Muscle of leg (tissue), 3 donors: ENCODE measurements at regions not wholly inside any gene's neighbourhood (a gene's known extent, or its start where the extent isn't known, plus 50 kb on each side); places are given as distances from the start of the nearest gene placed in this dataset.

Source experiments
- DNase-seq: peaks from one replicate; pipeline ENCODE4 v3.0.0; 2013
- H3K27ac ChIP-seq: one replicate; pipeline ENCODE4 v1.5.1; 2013; ENCODE audit warnings: mild to moderate bottlenecking, low read length, control low read depth
- H3K27me3 ChIP-seq: one replicate; pipeline ENCODE4 v1.6.1; 2013; ENCODE audit warnings: low read length; ENCODE audit not compliant: control insufficient read depth, insufficient read depth
- H3K36me3 ChIP-seq: one replicate; pipeline ENCODE4 v1.6.1; 2013; ENCODE audit warnings: low read length; ENCODE audit not compliant: control insufficient read depth, insufficient read depth
- H3K4me1 ChIP-seq: one replicate; pipeline ENCODE4 v1.6.1; 2013; ENCODE audit warnings: low read length; ENCODE audit not compliant: control insufficient read depth, insufficient read depth
- H3K4me3 ChIP-seq: one replicate; pipeline ENCODE4 v1.5.1; 2013; ENCODE audit warnings: low read length, control low read depth
- H3K9me3 ChIP-seq: replicated peaks from 2 replicates; pipeline ENCODE4 v1.6.1; 2013; ENCODE audit warnings: low read depth, low read length; ENCODE audit not compliant: control insufficient read depth
- WGBS: methylation state at CpG from one replicate; pipeline ENCODE4 v1.1.5; 2013; ENCODE audit warnings: missing lambda C conversion rate; ENCODE audit not compliant: insufficient coverage; 5-methylcytosine and 5-hydroxymethylcytosine counted together

DNA sequence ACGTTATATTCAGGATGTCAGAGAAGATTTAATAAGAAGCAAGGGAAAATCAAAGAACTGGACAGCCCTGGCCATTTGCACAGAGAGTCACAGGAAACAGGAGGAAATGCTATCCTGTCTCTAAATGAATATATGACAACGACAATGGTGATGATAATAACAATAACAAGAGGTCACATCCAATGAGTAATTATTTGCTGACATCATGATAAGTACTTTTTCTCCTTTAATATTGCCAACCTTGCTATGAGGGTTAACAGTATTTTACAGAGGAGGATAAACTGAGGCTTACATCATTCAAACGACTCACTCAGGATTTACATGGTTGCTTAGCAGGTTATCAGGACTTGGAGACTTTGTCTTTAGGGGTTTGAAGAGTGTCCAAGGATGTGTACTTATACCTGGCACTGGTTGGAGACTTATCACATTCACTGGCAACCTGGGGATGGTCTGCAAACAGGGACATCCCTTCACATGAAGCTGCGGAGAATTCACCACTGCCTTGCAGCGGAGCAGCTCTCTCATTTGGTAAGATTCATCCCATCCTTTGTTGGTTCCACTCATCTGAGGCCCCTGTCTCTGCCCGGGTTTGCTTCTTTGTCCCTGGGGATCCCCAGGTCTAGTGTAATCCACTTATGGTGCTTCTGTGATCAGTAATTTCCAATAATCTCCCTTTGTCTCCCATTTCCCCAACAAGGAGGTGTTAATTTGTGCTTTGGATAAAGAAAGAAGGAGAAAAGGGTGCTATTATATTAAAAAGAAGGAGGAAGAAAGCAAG lies 637.8 kb downstream of the BCL11B start:
- Histone ChIP-seq H3K27me3 (no peaks in the 10 kb centered on the region), H3K9me3 (no peaks in the 10 kb centered on the region), H3K36me3 (no peaks in the 10 kb centered on the region), H3K4me3 (no peak overlapping the region), H3K27ac (no peak overlapping the region), H3K4me1 (peaks cover 4% of the 10 kb centered on the region)
- WGBS: 71% methylated on average over 2 of the region's 6 CpGs
- DNase-seq: no peak

DNA sequence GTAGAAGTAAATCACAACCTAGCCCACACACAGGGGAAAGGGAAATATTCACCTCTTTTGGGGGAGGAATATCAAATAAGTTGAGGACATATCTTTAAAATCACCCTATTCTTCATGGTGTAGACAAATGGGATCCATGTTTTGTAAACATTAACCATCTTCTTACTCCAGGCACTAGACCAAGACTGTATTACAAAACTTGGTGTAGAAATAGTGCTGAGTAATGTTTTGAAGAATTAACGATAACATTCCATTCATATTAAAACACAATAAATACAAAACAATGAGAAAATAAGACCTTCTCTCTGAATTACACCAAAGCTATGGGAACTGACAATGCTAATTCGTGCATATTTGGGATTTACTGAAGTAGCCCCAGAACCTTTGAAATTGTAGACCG lies 633.6 kb downstream of the BCL11B start:
- Histone ChIP-seq H3K9me3 (no peaks in the 10 kb centered on the region), H3K27ac (no peak overlapping the region), H3K4me3 (no peak overlapping the region), H3K4me1 (no peaks in the 10 kb centered on the region), H3K27me3 (no peaks in the 10 kb centered on the region), H3K36me3 (no peaks in the 10 kb centered on the region)
- WGBS: no CpG with 5 or more reads among the region's 3 CpGs
- DNase-seq: no peak

DNA sequence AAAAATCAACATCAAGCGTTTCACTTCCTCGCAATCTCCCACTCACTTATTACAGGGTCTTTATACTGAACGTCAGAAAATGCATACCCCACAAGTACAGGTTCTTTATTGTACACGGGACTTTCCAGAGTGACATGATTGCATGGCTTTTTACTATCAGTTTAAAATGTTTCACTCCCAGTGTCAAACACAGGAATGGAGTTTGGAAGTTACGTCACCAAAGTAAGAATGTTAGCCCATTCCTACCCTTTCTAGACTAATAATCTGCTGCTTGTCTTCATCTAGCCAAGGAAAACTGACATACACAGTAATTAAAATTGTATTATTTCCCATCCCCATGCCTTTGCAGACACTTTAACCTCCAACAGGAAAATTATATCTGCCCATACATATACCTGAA lies 624.2 kb downstream of the BCL11B start:
- WGBS: 100% methylated on average over 1 of the region's 5 CpGs
- DNase-seq: no peak
- Histone ChIP-seq H3K4me1 (no peaks in the 10 kb centered on the region), H3K9me3 (no peaks in the 10 kb centered on the region), H3K27ac (no peak overlapping the region), H3K36me3 (no peaks in the 10 kb centered on the region), H3K27me3 (peaks cover 2% of the 10 kb centered on the region), H3K4me3 (no peak overlapping the region)

DNA sequence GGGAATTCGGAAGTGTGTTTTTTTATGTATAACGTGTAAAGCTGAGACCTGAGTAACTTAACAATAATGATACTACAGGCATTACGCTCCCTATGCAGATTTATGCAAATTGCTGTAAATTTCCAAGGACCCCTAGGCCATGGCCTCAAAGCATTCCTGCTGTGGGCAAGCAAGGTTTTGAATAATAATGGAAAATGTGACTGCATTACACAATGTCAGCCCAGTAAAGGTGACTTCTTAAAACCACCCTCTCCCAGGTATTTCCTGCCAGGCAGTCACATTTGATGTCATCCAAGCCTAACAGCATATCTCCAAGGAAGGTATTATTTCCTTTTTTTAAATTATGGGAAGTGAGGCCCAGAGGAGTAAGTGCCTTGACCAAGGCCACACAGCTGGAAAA lies 621.0 kb downstream of the BCL11B start:
- Histone ChIP-seq H3K27me3 (peaks cover 2% of the 10 kb centered on the region), H3K4me3 (no peak overlapping the region), H3K27ac (no peak overlapping the region), H3K36me3 (no peaks in the 10 kb centered on the region), H3K9me3 (peaks cover 4% of the 10 kb centered on the region), H3K4me1 (no peaks in the 10 kb centered on the region)
- no peak for DNase-seq
- no CpG with 5 or more reads among the region's 3 CpGs for WGBS

DNA sequence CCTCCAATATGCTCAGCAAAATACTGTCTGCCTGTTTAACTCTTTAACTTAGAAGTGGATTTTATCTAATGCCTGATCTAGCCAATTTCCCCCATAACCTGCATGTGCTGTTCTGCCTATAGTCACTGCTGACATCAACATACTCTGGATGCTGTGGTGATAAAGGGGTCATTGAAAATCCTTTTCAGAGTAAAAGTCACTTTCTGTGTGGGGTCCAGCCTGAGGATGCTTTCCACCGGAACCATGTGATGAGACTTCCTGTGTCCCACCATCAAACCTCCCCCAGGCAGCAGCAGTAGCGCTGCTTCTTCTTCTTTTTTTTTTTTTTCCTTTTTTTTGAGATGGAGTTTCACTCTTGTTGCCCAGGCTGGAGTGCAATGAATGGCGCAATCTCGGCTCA lies 607.0 kb downstream of the BCL11B start:
- DNase-seq: no peak
- no peaks in the 10 kb centered on the region for H3K27me3 ChIP-seq
- 90% methylated on average over 2 of the region's 4 CpGs for WGBS

DNA sequence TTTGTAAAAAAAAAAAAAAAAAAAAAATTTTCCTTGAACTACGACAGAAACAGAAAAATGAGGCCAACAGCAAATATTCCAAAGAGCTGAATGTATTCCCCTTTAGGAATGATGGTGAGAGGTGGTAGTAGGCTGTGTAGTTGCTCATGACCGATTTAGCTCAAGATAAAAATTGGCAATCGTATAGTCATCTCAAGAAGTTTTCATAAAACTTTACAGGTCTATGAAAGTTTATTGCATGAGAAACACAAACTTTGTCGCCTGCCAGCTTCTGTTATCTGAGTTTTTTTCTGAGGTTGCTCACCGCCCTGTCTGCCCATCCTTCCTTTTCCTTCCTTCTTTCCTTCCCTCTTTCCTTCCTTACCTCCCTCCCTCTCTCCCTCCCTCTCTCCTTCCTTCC lies 605.5 kb downstream of the BCL11B start:
- no peaks in the 10 kb centered on the region for H3K36me3 ChIP-seq
- H3K4me3 ChIP-seq: no peak overlapping the region
- H3K9me3 ChIP-seq: no peaks in the 10 kb centered on the region
- H3K4me1 ChIP-seq: no peaks in the 10 kb centered on the region
- H3K27ac ChIP-seq: no peak overlapping the region
- no peak for DNase-seq
- WGBS: 58% methylated on average over 2 of the region's 5 CpGs
- no peaks in the 10 kb centered on the region for H3K27me3 ChIP-seq

More for the DNA sequence above, 607.0 kb downstream of the BCL11B start:
- Histone ChIP-seq H3K4me1 (no peaks in the 10 kb centered on the region), H3K27ac (no peak overlapping the region), H3K4me3 (no peak overlapping the region), H3K9me3 (no peaks in the 10 kb centered on the region), H3K36me3 (no peaks in the 10 kb centered on the region)

DNA sequence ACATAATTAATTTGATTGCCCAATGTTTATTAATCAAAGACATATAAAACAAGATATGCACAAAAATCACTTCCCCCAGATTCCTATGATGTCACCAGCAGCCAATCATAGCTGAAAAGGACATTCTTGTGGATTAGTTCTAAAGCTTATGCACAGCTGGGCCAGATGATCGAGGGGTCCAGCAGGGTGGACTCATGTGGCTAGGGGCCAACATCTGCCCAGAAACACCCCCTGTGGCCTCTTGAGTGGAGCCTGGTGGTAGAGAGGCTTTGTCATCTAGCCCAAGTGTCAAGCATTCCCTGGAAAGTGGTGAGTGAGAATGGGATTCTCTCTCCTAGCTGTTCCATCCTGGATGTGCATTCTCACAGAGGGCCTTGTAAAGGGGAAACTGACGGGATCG lies 590.0 kb downstream of the BCL11B start:
- 58% methylated on average over 2 of the region's 3 CpGs for WGBS
- Histone ChIP-seq H3K36me3 (no peaks in the 10 kb centered on the region), H3K27me3 (no peaks in the 10 kb centered on the region), H3K27ac (peak overlapping the region; percentile 29), H3K4me1 (peaks cover 45% of the 10 kb centered on the region), H3K4me3 (no peak overlapping the region), H3K9me3 (peaks cover 3% of the 10 kb centered on the region)
- peak; percentile 66 for DNase-seq

DNA sequence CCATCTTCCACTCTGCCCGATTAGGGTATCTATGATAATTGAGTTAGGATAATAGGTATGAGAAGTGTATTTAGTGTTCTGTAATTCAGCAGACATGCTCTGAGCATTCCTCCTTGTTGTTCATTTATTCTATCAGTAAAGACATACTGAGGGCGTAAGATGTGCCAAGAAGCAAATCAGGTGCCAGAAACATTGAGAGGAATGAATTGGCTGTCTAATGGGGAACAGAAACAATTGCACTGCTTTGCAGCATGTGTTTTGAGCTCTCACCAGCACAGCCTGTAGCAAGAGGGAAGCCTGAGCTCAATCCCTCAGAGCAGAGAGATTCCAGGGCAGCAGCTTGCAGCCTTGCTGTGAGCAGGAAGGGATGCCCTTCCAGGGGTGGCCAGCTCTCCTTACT lies 589.3 kb downstream of the BCL11B start:
- peaks cover 3% of the 10 kb centered on the region for H3K9me3 ChIP-seq
- H3K27ac ChIP-seq: peak overlapping the region; percentile 29
- H3K4me3 ChIP-seq: no peak overlapping the region
- H3K27me3 ChIP-seq: no peaks in the 10 kb centered on the region
- peaks cover 45% of the 10 kb centered on the region for H3K4me1 ChIP-seq
- peak; percentile 52 for DNase-seq
- 50% methylated on average over 1 of the region's 2 CpGs for WGBS
- no peaks in the 10 kb centered on the region for H3K36me3 ChIP-seq

DNA sequence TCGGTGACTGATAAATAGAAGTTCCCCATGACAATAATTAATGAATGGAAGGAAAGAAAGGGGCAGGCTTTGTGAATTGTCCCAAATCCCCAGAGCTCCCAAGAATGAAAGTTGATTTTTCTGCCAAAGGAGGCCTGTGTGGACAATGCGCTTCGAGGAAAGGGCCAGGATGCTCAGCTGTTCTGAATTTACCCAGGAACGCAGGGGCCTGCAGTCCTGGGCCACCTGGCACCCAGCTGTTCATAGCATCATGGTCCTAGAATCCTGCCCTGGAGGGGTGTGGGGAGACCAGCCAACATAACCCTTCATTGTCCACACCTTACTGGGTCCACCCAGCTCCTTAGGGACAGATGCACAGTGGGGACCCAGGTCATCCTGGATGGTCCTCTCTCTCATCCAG lies 587.5 kb downstream of the BCL11B start:
- H3K4me1 ChIP-seq: peaks cover 45% of the 10 kb centered on the region
- no peaks in the 10 kb centered on the region for H3K9me3 ChIP-seq
- no peaks in the 10 kb centered on the region for H3K27me3 ChIP-seq
- no peak overlapping the region for H3K4me3 ChIP-seq
- 42% methylated on average over 3 of the region's 4 CpGs for WGBS
- H3K36me3 ChIP-seq: no peaks in the 10 kb centered on the region
- peak; percentile 87 for DNase-seq
- peak overlapping the region; percentile 64 for H3K27ac ChIP-seq

DNA sequence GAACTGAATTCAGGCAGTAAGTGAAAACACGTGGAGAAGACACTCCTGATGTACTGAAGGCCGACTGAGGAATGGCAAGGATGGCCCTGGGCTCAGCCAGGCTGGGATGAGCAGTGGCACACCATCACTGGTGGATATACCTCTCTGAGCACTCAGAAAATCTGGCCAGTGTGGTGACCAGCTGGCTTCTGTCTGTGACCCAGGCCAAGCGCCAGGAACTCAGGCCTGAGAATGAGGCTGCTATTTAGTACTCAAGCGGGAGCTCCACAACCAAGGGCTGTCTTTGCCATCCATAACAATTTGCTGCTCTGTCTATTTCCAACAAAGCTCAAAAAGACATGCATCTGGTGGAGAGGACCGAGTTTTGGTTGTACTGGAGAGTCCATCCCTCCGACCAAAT lies 586.3 kb downstream of the BCL11B start:
- Histone ChIP-seq H3K27ac (peak overlapping the region; percentile 42), H3K9me3 (no peaks in the 10 kb centered on the region), H3K27me3 (no peaks in the 10 kb centered on the region), H3K4me1 (peaks cover 55% of the 10 kb centered on the region), H3K4me3 (no peak overlapping the region), H3K36me3 (no peaks in the 10 kb centered on the region)
- DNase-seq: peak; percentile 60
- WGBS: 70% methylated on average over 6 of the region's 6 CpGs

DNA sequence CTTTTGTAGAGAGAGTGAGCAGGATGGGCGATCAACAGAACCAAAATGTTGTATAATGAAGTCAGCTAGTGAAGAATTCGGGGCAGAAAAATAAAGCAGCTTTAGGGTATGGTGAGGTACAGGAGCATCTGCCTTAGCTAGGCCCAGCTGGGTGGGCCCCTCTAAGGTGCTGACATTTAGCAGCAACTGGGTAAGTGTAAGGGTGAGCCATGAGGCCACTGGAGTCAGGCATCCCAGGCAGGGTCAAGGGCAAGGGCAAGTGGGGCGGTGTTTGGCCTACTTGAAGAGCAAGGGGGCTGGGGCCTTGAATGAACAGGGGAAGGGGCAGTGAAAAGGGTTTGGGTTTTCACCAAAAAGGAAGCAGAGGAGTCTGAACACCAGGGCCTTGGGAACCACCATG lies 583.6 kb downstream of the BCL11B start:
- H3K36me3 ChIP-seq: no peaks in the 10 kb centered on the region

More for the DNA sequence above, 583.6 kb downstream of the BCL11B start:
- Histone ChIP-seq H3K27me3 (no peaks in the 10 kb centered on the region), H3K9me3 (no peaks in the 10 kb centered on the region), H3K4me3 (no peak overlapping the region), H3K4me1 (peaks cover 48% of the 10 kb centered on the region), H3K27ac (no peak overlapping the region)
- DNase-seq: no peak
- WGBS: 98% methylated on average over 3 of the region's 3 CpGs
